ENCODE measurements at regions not wholly inside any gene's neighbourhood (a gene's known extent, or its start where the extent isn't known, plus 50 kb on each side); places are given as distances from the start of the nearest gene placed in this dataset.

- TF ChIP-seq POLR2A (IDR thresholded peaks at IDR 0.05; ENCODE audit: low read depth, low read length), result no peak
- no peak for TF ChIP-seq SPI1 (IDR thresholded peaks at IDR 0.05; ENCODE audit: low read depth, low read length)
- TF ChIP-seq POLR2AphosphoS5 (IDR thresholded peaks at IDR 0.05; ENCODE audit: low read depth, low read length), result no peak
Observed at GRCh38 chr2:139228276-139228675, 448.1 kb upstream of the NXPH2 start.

Measured in GM12891 (cell line).